OCI-LY7 (cell line): ENCODE measurements at regions not wholly inside any gene's neighbourhood (a gene's known extent, or its start where the extent isn't known, plus 50 kb on each side); places are given as distances from the start of the nearest gene placed in this dataset.

Experiments
- BruUV-seq: library from RNA; stranded (reverse); fragments of 400-500 nt; replicated peaks from 2 replicates; lab custom pipeline; 2021; lab: Mats Ljungman, UMichigan
- CTCF ChIA-PET: fragments of 300-600 bp; sonication (Branson Sonifier 250); formaldehyde crosslinking; loops from one replicate; lab custom pipeline; 2022; ENCODE audit warnings: antibody characterized with exemption; ENCODE audit not compliant: unreplicated experiment; lab: Charles Lee
- POLR2A ChIA-PET: fragments of 300-600 bp; sonication (Branson Sonifier 250); formaldehyde crosslinking; loops from one replicate; lab custom pipeline; 2022; ENCODE audit warnings: antibody characterized with exemption; lab: Charles Lee
- DNase-seq: peaks from one replicate; pipeline ENCODE4 v3.0.0-alpha.2; 2015; ENCODE audit warnings: low spot score
- H2AFZ ChIP-seq: fragments of 200-600 bp; sonication (generic), shearing (Covaris generic); 2 replicates; pipeline ENCODE4 v1.6.1; 2014; ENCODE audit warnings: mild to moderate bottlenecking, antibody characterized with exemption, low read length, moderate library complexity
- H3K27ac ChIP-seq: fragments of 200-600 bp; sonication (generic); 2 replicates; pipeline ENCODE4 v1.5.1; 2014; ENCODE audit warnings: mixed run types, low read depth, mild to moderate bottlenecking, moderate library complexity, low read length, inconsistent platforms; ENCODE audit not compliant: poor library complexity, severe bottlenecking
- H3K36me3 ChIP-seq: fragments of 200-600 bp; sonication (generic); 2 replicates; pipeline ENCODE4 v1.6.1; 2014; ENCODE audit warnings: mild to moderate bottlenecking, antibody characterized with exemption, low read length, moderate library complexity, mixed read lengths; ENCODE audit not compliant: insufficient read depth
- H3K4me1 ChIP-seq: fragments of 200-600 bp; sonication (generic); 2 replicates; pipeline ENCODE4 v1.5.1; 2014; ENCODE audit warnings: mild to moderate bottlenecking, low read length; ENCODE audit not compliant: insufficient read depth, poor library complexity, severe bottlenecking
- H3K4me2 ChIP-seq: fragments of 200-600 bp; sonication (generic); 2 replicates; pipeline ENCODE4 v1.6.1; 2014; ENCODE audit warnings: mild to moderate bottlenecking, low read length
- H3K4me3 ChIP-seq: fragments of 200-600 bp; sonication (generic); 2 replicates; pipeline ENCODE4 v1.5.1; 2014; ENCODE audit warnings: mild to moderate bottlenecking, low read depth, low read length; ENCODE audit not compliant: poor library complexity, severe bottlenecking
- H3K79me2 ChIP-seq: fragments of 200-600 bp; sonication (generic); 2 replicates; pipeline ENCODE4 v1.6.1; 2016; ENCODE audit warnings: low read depth, mild to moderate bottlenecking, low read length, moderate library complexity, mixed read lengths; ENCODE audit not compliant: insufficient read depth
- H3K9me2 ChIP-seq: fragments of 200-600 bp; sonication (generic); 2 replicates; pipeline ENCODE4 v1.6.1; 2016; ENCODE audit warnings: mild to moderate bottlenecking, low read length, mixed read lengths; ENCODE audit not compliant: insufficient read depth
- H3K9me3 ChIP-seq: fragments of 200-600 bp; sonication (generic); 2 replicates; pipeline ENCODE4 v1.6.1; 2014; ENCODE audit warnings: mild to moderate bottlenecking, mixed run types, low read length, mixed read lengths
- H4K20me1 ChIP-seq: fragments of 200-600 bp; sonication (generic); 2 replicates; pipeline ENCODE4 v1.6.1; 2014; ENCODE audit warnings: mild to moderate bottlenecking, antibody characterized with exemption, low read length, moderate library complexity, mixed read lengths; ENCODE audit not compliant: insufficient read depth
- CTCF ChIP-seq: fragments of 200-600 bp; sonication (generic); conservative IDR thresholded peaks from 2 replicates; pipeline ENCODE4 v1.5.1; 2014; ENCODE audit warnings: mild to moderate bottlenecking, antibody characterized with exemption, low read length, moderate library complexity, mixed read lengths
- EZH2phosphoT487 ChIP-seq: fragments of 200-600 bp; sonication (generic); IDR thresholded peaks from 2 replicates; pipeline ENCODE4 v1.6.1; 2018; ENCODE audit warnings: low read depth, borderline replicate concordance, mild to moderate bottlenecking, mixed run types, antibody characterized with exemption, low read length, moderate library complexity, mixed read lengths
- intact Hi-C: fragments of 100-400 bp; cut with micrococcal nuclease; formaldehyde crosslinking; loops from one replicate; pipeline ENCODE4 v1.10.0; 2022; ENCODE audit not compliant: unreplicated experiment

- intact Hi-C loops: no loop called here
- H4K20me1 ChIP-seq: no peaks in the 10 kb centered on the region
- H3K4me3 ChIP-seq: no peak overlapping the region
- BruUV-seq: no TSS peak
- H3K9me3 ChIP-seq: no peaks in the 10 kb centered on the region
- no peak overlapping the region for H3K4me2 ChIP-seq
- POLR2A ChIA-PET: interaction anchor here (0.6 to 1.7 kb wide), 4 partner anchors 13 to 1280 kb away, joined by 3 to 8 read pairs (median 4); no protein-coding TSS in a partner anchor
- H2AFZ ChIP-seq: no peak overlapping the region
- H3K4me1 ChIP-seq: peaks cover 4% of the 10 kb centered on the region
- DNase-seq: no peak
- CTCF ChIA-PET: no interaction called here
- TF ChIP-seq CTCF (no peak), EZH2phosphoT487 (no peak)
- H3K27ac ChIP-seq: no peak overlapping the region
- H3K36me3 ChIP-seq: no peaks in the 10 kb centered on the region
- H3K79me2 ChIP-seq: no peaks in the 10 kb centered on the region
- H3K9me2 ChIP-seq: no peaks in the 10 kb centered on the region
Measured at GRCh38 chr2:145691659-145692058, 1171.7 kb upstream of the ZEB2 start.

- POLR2A ChIA-PET: no interaction called here
- intact Hi-C loops: no loop called here
- TF ChIP-seq CTCF (no peak), EZH2phosphoT487 (no peak)
- Histone ChIP-seq H4K20me1 (no peaks in the 10 kb centered on the region), H3K4me1 (peaks cover 4% of the 10 kb centered on the region), H3K4me2 (no peak overlapping the region), H3K36me3 (no peaks in the 10 kb centered on the region), H3K9me3 (no peaks in the 10 kb centered on the region), H3K9me2 (no peaks in the 10 kb centered on the region), H3K79me2 (no peaks in the 10 kb centered on the region), H3K27ac (no peak overlapping the region), H3K4me3 (no peak overlapping the region), H2AFZ (no peak overlapping the region)
- DNase-seq: no peak
- BruUV-seq: no TSS peak
- CTCF ChIA-PET: no interaction called here
Measured at GRCh38 chr2:145690183-145690778, 1170.4 kb upstream of the ZEB2 start.

- Histone ChIP-seq H3K79me2 (no peaks in the 10 kb centered on the region), H3K36me3 (no peaks in the 10 kb centered on the region), H3K27ac (no peak overlapping the region), H3K4me2 (no peak overlapping the region), H3K9me3 (no peaks in the 10 kb centered on the region), H2AFZ (no peak overlapping the region), H3K9me2 (no peaks in the 10 kb centered on the region), H3K4me1 (peaks cover 4% of the 10 kb centered on the region), H3K4me3 (no peak overlapping the region), H4K20me1 (no peaks in the 10 kb centered on the region)
- CTCF ChIA-PET: no interaction called here
- BruUV-seq: no TSS peak
- intact Hi-C loops: no loop called here
- no peak for DNase-seq
- no peak for TF ChIP-seq CTCF
- no peak for TF ChIP-seq EZH2phosphoT487
- POLR2A ChIA-PET: interaction anchor here (0.6 to 0.9 kb wide), 3 partner anchors 14 to 819 kb away, joined by 3 to 9 read pairs (median 5); no protein-coding TSS in a partner anchor
Measured at GRCh38 chr2:145689277-145689676, 1169.4 kb upstream of the ZEB2 start.
